DMS114 treated with DMSO at 0.1 percent for 48 hours (cell line): ENCODE measurements at regions not wholly inside any gene's neighbourhood (a gene's known extent, or its start where the extent isn't known, plus 50 kb on each side); places are given as distances from the start of the nearest gene placed in this dataset.

Experiments
- DNase-seq: peaks from one replicate; lab custom pipeline; 2025; ENCODE audit not compliant: unreplicated experiment; lab: John Stamatoyannopoulos, UW

GRCh38 chr1:59107916-59108315, 189.0 kb upstream of the FGGY start:
- DNase-seq = no peak

- DNase-seq = no peak
Measured at GRCh38 chr1:59108481-59109317, 188.2 kb upstream of the FGGY start.

GRCh38 chr1:59110271-59110670, 186.6 kb upstream of the FGGY start:
- DNase-seq = no peak

GRCh38 chr1:59113876-59114457, 182.9 kb upstream of the FGGY start:
- DNase-seq = no peak

GRCh38 chr1:59115865-59116264, 181.0 kb upstream of the FGGY start:
- DNase-seq = no peak

GRCh38 chr1:59116920-59117542, 179.9 kb upstream of the FGGY start:
- DNase-seq = no peak

- DNase-seq = no peak
Measured at GRCh38 chr1:59122527-59122926, 174.4 kb upstream of the FGGY start.

GRCh38 chr1:59123081-59123681, 173.7 kb upstream of the FGGY start:
- DNase-seq = no peak

GRCh38 chr1:59124166-59124565, 172.7 kb upstream of the FGGY start:
- DNase-seq = no peak

- DNase-seq = no peak
Measured at GRCh38 chr1:59125154-59125553, 171.7 kb upstream of the FGGY start.

GRCh38 chr1:59125676-59126320, 171.1 kb upstream of the FGGY start:
- no peak for DNase-seq

- DNase-seq = no peak
Measured at GRCh38 chr1:59126366-59126765, 170.5 kb upstream of the FGGY start.

- DNase-seq = no peak
Measured at GRCh38 chr1:59128239-59128736, 168.6 kb upstream of the FGGY start.

- DNase-seq = no peak
Measured at GRCh38 chr1:59128784-59129227, 168.1 kb upstream of the FGGY start.

- no peak for DNase-seq
Measured at GRCh38 chr1:59132295-59132694, 164.6 kb upstream of the FGGY start.

GRCh38 chr1:59133997-59134396, 162.9 kb upstream of the FGGY start:
- DNase-seq = no peak

- no peak for DNase-seq
Measured at GRCh38 chr1:59135761-59136255, 161.1 kb upstream of the FGGY start.

- no peak for DNase-seq
Measured at GRCh38 chr1:59136541-59137275, 160.2 kb upstream of the FGGY start.

- DNase-seq = no peak
Measured at GRCh38 chr1:59137276-59137615, 159.6 kb upstream of the FGGY start.

- no peak for DNase-seq
Measured at GRCh38 chr1:59137968-59138367, 158.9 kb upstream of the FGGY start.
